RWPE1 (cell line): ENCODE measurements at regions not wholly inside any gene's neighbourhood (a gene's known extent, or its start where the extent isn't known, plus 50 kb on each side); places are given as distances from the start of the nearest gene placed in this dataset.

ENCODE experiments used
- CTCF ChIA-PET: fragments of 350-600 bp; sonication (Branson Sonifier 250); formaldehyde crosslinking; extraction: SDS; loops from one replicate; lab custom pipeline; 2021; lab: Yijun Ruan, JAX
- POLR2A ChIA-PET: fragments of 400-600 bp; formaldehyde crosslinking; extraction: SDS; loops from one replicate; lab custom pipeline; 2020; ENCODE audit warnings: antibody characterized with exemption; ENCODE audit not compliant: low non-redundant PET; lab: Yijun Ruan, JAX
- DNase-seq: peaks from one replicate; pipeline ENCODE4 v3.0.0; 2012; ENCODE audit warnings: low spot score
- H3K27ac ChIP-seq: fragments of 450-650 bp; 2 replicates; pipeline ENCODE4 v1.5.1; 2017
- TF ChIP-seq, protein P1 (sequence below): fragments of 450-650 bp; conservative IDR thresholded peaks from 2 replicates; pipeline ENCODE4 v1.5.1; 2017; ENCODE audit warnings: low read depth, mild to moderate bottlenecking

DNA sequence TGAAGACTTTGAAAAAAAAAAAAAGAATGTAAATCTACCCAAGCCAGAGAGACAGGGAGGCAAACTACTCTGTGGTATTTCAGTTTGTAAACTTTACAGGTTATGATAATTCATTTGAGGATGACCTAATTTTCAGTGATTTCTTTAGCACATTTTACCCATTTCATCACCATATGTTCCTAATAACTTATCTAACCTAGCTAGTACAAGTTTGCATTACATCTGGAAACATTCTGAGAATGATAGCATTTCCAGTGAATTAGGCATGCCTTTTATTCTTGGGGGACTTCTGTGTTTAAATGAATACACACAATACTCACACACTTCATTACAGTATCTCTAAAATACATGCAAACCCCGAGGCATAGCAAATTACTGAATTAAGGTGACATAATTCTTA lies 1055.5 kb downstream of the PCDH18 start:
- ChIA-PET POLR2A (no interaction called here), CTCF (no interaction called here)
- H3K27ac ChIP-seq = no peak overlapping the region
- TF ChIP-seq, protein P1, sequence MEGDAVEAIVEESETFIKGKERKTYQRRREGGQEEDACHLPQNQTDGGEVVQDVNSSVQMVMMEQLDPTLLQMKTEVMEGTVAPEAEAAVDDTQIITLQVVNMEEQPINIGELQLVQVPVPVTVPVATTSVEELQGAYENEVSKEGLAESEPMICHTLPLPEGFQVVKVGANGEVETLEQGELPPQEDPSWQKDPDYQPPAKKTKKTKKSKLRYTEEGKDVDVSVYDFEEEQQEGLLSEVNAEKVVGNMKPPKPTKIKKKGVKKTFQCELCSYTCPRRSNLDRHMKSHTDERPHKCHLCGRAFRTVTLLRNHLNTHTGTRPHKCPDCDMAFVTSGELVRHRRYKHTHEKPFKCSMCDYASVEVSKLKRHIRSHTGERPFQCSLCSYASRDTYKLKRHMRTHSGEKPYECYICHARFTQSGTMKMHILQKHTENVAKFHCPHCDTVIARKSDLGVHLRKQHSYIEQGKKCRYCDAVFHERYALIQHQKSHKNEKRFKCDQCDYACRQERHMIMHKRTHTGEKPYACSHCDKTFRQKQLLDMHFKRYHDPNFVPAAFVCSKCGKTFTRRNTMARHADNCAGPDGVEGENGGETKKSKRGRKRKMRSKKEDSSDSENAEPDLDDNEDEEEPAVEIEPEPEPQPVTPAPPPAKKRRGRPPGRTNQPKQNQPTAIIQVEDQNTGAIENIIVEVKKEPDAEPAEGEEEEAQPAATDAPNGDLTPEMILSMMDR = no peak
- no peak for DNase-seq

DNA sequence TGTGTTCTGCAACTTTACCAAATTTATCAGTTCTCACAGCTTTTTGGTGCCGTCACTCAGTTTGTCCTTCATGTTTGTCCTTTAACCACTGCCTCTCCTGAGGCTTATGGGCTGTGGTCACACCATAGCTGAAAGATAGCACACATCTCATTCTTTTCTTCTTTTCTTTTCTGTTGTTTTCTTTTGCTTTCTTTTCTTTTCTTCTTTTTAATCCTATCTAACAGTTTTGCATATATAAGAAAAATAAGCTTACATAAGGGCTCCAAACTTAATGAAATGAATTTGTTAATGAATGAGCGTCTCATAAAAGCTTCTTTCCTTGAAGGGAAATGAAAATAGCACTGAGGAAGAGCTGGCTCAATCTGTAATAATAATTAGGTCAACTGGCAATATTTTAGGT lies 1061.2 kb downstream of the PCDH18 start:
- CTCF ChIA-PET = interaction anchor here (0.6 kb wide), 1 partner anchor 141 kb away, joined by 3 read pairs; no protein-coding TSS in a partner anchor
- H3K27ac ChIP-seq = no peak overlapping the region
- TF ChIP-seq, protein P1 = no peak
- DNase-seq = no peak
- POLR2A ChIA-PET = no interaction called here

DNA sequence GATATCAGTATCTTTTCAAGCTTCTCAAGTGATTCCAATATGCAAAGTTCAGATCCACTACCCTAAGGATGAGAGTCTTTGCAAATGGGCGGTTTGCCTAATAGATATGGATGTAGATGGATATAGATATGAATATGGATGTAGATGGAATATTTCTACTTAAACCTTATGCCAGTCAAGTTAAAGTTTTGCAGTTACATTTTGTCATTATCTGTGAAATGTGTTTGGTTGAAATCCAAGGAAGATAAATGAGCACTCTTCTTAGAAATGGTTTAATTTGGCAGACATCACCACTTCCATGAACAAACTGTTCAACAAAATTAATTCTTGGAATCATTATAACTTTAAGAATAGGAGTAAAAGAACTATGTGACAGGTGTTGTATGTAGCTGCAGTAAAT lies 1066.6 kb downstream of the PCDH18 start:
- POLR2A ChIA-PET = no interaction called here
- CTCF ChIA-PET = no interaction called here

DNA sequence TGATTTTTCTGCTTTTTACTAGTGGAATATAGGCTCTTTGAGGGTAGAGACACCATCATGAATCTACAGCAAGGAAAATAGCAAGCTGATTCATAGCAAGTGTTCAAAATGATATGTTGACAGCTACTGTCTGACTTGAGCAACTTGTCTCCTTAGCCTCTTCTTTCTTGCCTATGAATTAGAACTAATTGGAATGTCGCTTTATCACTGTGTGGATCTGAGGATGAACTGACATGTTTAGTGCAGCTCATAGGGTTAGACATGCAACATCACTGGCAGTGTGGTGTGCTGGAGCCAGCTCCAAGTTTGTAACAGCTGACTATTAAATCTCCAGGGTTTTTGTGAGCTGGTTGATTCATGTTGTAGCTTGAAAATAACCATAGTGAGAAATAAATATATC lies 1068.4 kb downstream of the PCDH18 start:
- CTCF ChIA-PET = no interaction called here
- TF ChIP-seq, protein P1 = no peak
- H3K27ac ChIP-seq = no peak overlapping the region
- DNase-seq = no peak
- POLR2A ChIA-PET = no interaction called here

More for the DNA sequence above, 1066.6 kb downstream of the PCDH18 start:
- no peak for DNase-seq
- TF ChIP-seq, protein P1 = no peak
- H3K27ac ChIP-seq = no peak overlapping the region

DNA sequence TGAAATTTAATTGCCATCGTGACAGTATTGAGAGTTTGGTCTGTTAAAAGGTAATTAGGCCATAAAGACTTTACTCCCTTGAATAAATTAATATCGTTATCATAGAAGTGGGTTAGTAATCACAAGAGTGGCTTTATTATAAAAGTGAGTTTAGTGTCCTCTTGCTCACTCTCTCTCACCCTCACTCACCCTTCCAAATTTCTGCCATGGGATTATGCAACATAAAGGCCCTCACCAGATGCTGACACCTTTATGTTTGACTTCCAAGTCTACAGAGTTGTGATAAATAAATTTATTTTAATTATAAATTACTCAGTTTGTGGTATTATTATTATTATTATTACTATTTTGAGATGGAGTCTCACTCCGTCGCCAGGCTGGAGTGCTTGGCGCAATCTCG lies 1070.8 kb downstream of the PCDH18 start:
- TF ChIP-seq, protein P1 = no peak
- no peak overlapping the region for H3K27ac ChIP-seq
- ChIA-PET CTCF (no interaction called here), POLR2A (no interaction called here)
- DNase-seq = no peak

DNA sequence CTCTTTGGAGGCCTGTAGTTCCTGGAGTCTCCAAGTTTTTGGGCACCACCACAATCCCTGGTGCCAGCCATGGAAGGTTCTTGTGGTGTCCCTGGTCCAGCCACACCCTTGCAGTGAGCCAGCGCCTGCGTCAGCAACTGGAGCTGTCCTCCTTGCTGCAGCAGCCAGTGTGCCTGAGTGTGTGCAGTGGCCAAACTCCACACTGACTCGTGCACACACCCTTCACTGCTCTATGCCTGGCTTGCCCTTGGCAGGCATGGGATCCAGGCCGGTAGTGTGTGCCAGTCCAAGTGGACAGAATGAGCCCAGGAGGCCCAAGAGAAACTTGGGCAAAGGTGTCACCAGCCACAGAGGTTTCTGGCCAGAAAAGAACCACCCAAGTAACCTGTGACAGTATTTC lies 1074.0 kb downstream of the PCDH18 start:
- no peak overlapping the region for H3K27ac ChIP-seq
- POLR2A ChIA-PET = no interaction called here
- TF ChIP-seq, protein P1 = no peak
- CTCF ChIA-PET = interaction anchor here (0.6 kb wide), 1 partner anchor 252 kb away, joined by 3 read pairs; no protein-coding TSS in a partner anchor
- no peak for DNase-seq
